HG03469 (cell line): ENCODE measurements at regions not wholly inside any gene's neighbourhood (a gene's known extent, or its start where the extent isn't known, plus 50 kb on each side); places are given as distances from the start of the nearest gene placed in this dataset.

Experiments
- ATAC-seq: cut with Tn5 transposase; IDR thresholded peaks from one replicate; pipeline ENCODE4 v1.9.1; 2021; ENCODE audit warnings: mild to moderate bottlenecking, moderate library complexity, moderate number of reproducible peaks; ENCODE audit not compliant: unreplicated experiment

DNA sequence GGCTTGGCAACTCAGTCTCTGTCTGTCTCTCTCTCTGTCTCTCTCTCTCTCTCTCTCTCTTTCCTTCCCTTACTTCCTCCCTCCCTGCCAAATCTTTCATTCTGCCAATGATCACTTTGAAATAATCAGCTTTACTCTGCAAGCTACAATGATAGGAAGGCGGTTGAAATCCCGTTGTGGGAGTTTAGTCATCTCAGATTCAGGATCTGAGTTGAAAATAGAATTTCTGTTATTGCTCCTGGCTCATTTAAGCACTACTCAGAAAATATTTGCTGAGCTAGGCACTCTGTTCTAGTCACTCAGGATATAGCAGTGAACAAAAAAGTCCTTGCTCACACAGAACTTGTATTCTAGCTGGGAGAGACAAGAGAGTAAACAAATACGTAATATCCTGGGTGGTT, 56.3 kb upstream of the DCTD start:
- no peak for ATAC-seq

- no peak for ATAC-seq
These were observed 54.5 kb upstream of the DCTD start for GRCh38 chr4:182971702-182972101.

- ATAC-seq: peak; percentile 64
These were observed 52.6 kb upstream of the DCTD start for GRCh38 chr4:182969651-182970279.

- ATAC-seq: peak; percentile 39
These were observed 51.9 kb upstream of the DCTD start for GRCh38 chr4:182968917-182969650.

- ATAC-seq: no peak
These were observed 50.2 kb upstream of the DCTD start for GRCh38 chr4:182967403-182967802.
